GM23338 (cell line): ENCODE measurements at regions not wholly inside any gene's neighbourhood (a gene's known extent, or its start where the extent isn't known, plus 50 kb on each side); places are given as distances from the start of the nearest gene placed in this dataset.
A peak's percentile ranks its signal among the peaks of the same experiment; 100 is the strongest.

Experiments used
- ATAC-seq: fragments of 200-7000 bp; cut with Tn5 transposase; 3 replicates; pipeline ENCODE4 v1.9.1; 2020
- DNase-seq: peaks from one replicate; pipeline ENCODE4 v3.0.0-alpha.2; 2015; ENCODE audit warnings: low spot score
- H2AFZ ChIP-seq: fragments of 200-600 bp; sonication (generic); 2 replicates; pipeline ENCODE4 v1.8.0; 2016; ENCODE audit warnings: antibody characterized with exemption, mild to moderate bottlenecking, moderate library complexity
- H3F3A ChIP-seq: fragments of 200-600 bp; sonication (generic); replicated peaks from 2 replicates; pipeline ENCODE4 v1.8.0; 2017; ENCODE audit warnings: antibody characterized with exemption, mixed run types, low read depth
- H3K27ac ChIP-seq: fragments of 200-600 bp; sonication (generic); 2 replicates; pipeline ENCODE4 v1.6.1; 2016; ENCODE audit warnings: low read depth
- H3K27me3 ChIP-seq: fragments of 200-600 bp; sonication (generic); 2 replicates; pipeline ENCODE4 v1.8.0; 2016; ENCODE audit warnings: mild to moderate bottlenecking, mixed run types, moderate library complexity; ENCODE audit not compliant: insufficient read depth
- H3K36me3 ChIP-seq: fragments of 200-600 bp; sonication (generic); 2 replicates; pipeline ENCODE4 v1.8.0; 2016; ENCODE audit warnings: mild to moderate bottlenecking; ENCODE audit not compliant: insufficient read depth
- H3K4me1 ChIP-seq: fragments of 200-600 bp; sonication (generic); 2 replicates; pipeline ENCODE4 v1.8.0; 2016; ENCODE audit warnings: mild to moderate bottlenecking, moderate library complexity; ENCODE audit not compliant: insufficient read depth
- H3K4me2 ChIP-seq: fragments of 200-600 bp; sonication (generic); 2 replicates; pipeline ENCODE4 v1.7.1; 2017; ENCODE audit warnings: mixed run types
- H3K4me3 ChIP-seq: fragments of 200-600 bp; sonication (generic); 2 replicates; pipeline ENCODE4 v1.6.1; 2016; ENCODE audit warnings: mixed run types
- H3K79me2 ChIP-seq: fragments of 200-600 bp; sonication (generic); replicated peaks from 2 replicates; pipeline ENCODE4 v1.8.0; 2017; ENCODE audit warnings: mild to moderate bottlenecking; ENCODE audit not compliant: insufficient read depth
- H3K9me2 ChIP-seq: fragments of 200-600 bp; sonication (generic); 2 replicates; pipeline ENCODE4 v1.8.0; 2017; ENCODE audit not compliant: insufficient read depth
- H4K20me1 ChIP-seq: fragments of 200-600 bp; sonication (generic); replicated peaks from 2 replicates; pipeline ENCODE4 v1.8.0; 2017; ENCODE audit warnings: mild to moderate bottlenecking; ENCODE audit not compliant: insufficient read depth
- H3K27ac Mint-ChIP-seq: 2 replicates; pipeline ENCODE4 v1.8.0; 2020; ENCODE audit warnings: inconsistent platforms, mild to moderate bottlenecking, moderate library complexity, mixed read lengths
- H3K27me3 Mint-ChIP-seq: 3 replicates; pipeline ENCODE4 v1.8.0; 2022; ENCODE audit warnings: low read depth, mild to moderate bottlenecking, moderate library complexity, mixed read lengths, inconsistent platforms; ENCODE audit not compliant: insufficient read depth, poor library complexity
- H3K36me3 Mint-ChIP-seq: 3 replicates; pipeline ENCODE4 v1.8.0; 2021; ENCODE audit warnings: low read depth, mild to moderate bottlenecking, inconsistent platforms, moderate library complexity, mixed read lengths
- H3K4me1 Mint-ChIP-seq: 3 replicates; pipeline ENCODE4 v1.8.0; 2020; ENCODE audit warnings: mild to moderate bottlenecking, inconsistent platforms, mixed read lengths
- H3K4me3 Mint-ChIP-seq: 3 replicates; pipeline ENCODE4 v1.8.0; 2021; ENCODE audit warnings: moderate library complexity, mild to moderate bottlenecking, inconsistent platforms, mixed read lengths
- H3K9me3 Mint-ChIP-seq: 3 replicates; pipeline ENCODE4 v1.8.0; 2020; ENCODE audit warnings: moderate library complexity, mild to moderate bottlenecking, inconsistent platforms, mixed read lengths
- EZH2phosphoT487 ChIP-seq: fragments of 200-600 bp; sonication (generic); IDR thresholded peaks from one replicate; pipeline ENCODE4 v1.8.1; 2018; ENCODE audit warnings: antibody characterized with exemption; ENCODE audit not compliant: unreplicated experiment
- JUNB ChIP-seq: IDR thresholded peaks from one replicate; pipeline ENCODE4 v1.6.1; 2016; ENCODE audit warnings: antibody characterized with exemption; ENCODE audit not compliant: unreplicated experiment
- ZNF114 ChIP-seq: fragments of 250-450 bp; sonication (Bioruptor Pico); IDR thresholded peaks from 2 replicates; pipeline ENCODE4 v1.5.0; 2020; ENCODE audit warnings: mild to moderate bottlenecking, moderate library complexity
- TF ChIP-seq, protein P1 (sequence below), 2 experiments: fragments of 200-600 bp in 1 of 2; sonication (generic) in 1 of 2; conservative IDR thresholded peaks; 2 replicates each; pipeline versions ENCODE4 v1.5.1 to v1.6.1; 2016 to 2017; ENCODE audit warnings: antibody characterized with exemption in 2 of 2, low read depth in 2 of 2, mild to moderate bottlenecking in 2 of 2, moderate library complexity in 1 of 2

DNA sequence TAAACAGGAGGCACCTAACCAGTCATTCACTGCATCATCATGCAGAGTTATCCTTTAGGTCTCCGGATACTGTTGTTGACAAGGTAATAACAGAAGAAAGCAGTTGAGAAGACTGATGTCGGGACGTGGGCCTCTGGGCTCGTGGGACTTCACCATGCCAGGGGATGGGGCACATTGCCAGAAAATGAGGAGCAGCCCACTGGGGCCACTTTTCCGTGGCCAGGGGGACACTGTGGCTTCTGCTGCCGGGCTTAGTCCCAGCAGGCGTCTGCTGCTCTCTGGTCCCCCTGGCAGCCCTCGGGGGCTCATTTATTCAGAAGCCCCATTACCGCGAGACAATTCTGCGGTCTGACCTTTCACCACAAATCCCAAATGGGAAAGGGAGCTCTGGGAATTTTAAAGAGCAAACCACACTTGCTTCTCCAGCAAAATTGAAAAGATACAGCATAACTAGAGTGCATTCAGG lies 201.2 kb downstream of the DAD1 start:
- Mint-ChIP-seq H3K27me3 (peaks cover 2% of the 10 kb centered on the region), H3K4me1 (no peaks in the 10 kb centered on the region; the same call in 2 of the 3 replicates), H3K9me3 (no peaks in the 10 kb centered on the region), H3K27ac (0 out of 2 replicates have a peak overlapping the region, but pooled peaks have one; percentile 14), H3K36me3 (no peaks in the 10 kb centered on the region), H3K4me3 (no peak overlapping the region)
- Histone ChIP-seq H3K27me3 (no peaks in the 10 kb centered on the region), H3K9me2 (no peaks in the 10 kb centered on the region), H3K79me2 (no peaks in the 10 kb centered on the region), H3K4me3 (no peak overlapping the region), H3K36me3 (no peaks in the 10 kb centered on the region), H3K4me1 (no peaks in the 10 kb centered on the region), H3K27ac (no peak overlapping the region), H4K20me1 (no peaks in the 10 kb centered on the region), H3K4me2 (no peak overlapping the region), H3F3A (no peaks in the 10 kb centered on the region), H2AFZ (peak overlapping the region; percentile 34)
- DNase-seq (peak; percentile 17), ATAC-seq (peak; percentile 17; the same call in 2 of the 3 replicates)
- TF ChIP-seq, protein P1, sequence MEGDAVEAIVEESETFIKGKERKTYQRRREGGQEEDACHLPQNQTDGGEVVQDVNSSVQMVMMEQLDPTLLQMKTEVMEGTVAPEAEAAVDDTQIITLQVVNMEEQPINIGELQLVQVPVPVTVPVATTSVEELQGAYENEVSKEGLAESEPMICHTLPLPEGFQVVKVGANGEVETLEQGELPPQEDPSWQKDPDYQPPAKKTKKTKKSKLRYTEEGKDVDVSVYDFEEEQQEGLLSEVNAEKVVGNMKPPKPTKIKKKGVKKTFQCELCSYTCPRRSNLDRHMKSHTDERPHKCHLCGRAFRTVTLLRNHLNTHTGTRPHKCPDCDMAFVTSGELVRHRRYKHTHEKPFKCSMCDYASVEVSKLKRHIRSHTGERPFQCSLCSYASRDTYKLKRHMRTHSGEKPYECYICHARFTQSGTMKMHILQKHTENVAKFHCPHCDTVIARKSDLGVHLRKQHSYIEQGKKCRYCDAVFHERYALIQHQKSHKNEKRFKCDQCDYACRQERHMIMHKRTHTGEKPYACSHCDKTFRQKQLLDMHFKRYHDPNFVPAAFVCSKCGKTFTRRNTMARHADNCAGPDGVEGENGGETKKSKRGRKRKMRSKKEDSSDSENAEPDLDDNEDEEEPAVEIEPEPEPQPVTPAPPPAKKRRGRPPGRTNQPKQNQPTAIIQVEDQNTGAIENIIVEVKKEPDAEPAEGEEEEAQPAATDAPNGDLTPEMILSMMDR (conservative IDR thresholded peaks at IDR 0.05; ENCODE audit: low read depth in 2 of 2) = no peak
- no peak for TF ChIP-seq JUNB
- TF ChIP-seq EZH2phosphoT487 = no peak

DNA sequence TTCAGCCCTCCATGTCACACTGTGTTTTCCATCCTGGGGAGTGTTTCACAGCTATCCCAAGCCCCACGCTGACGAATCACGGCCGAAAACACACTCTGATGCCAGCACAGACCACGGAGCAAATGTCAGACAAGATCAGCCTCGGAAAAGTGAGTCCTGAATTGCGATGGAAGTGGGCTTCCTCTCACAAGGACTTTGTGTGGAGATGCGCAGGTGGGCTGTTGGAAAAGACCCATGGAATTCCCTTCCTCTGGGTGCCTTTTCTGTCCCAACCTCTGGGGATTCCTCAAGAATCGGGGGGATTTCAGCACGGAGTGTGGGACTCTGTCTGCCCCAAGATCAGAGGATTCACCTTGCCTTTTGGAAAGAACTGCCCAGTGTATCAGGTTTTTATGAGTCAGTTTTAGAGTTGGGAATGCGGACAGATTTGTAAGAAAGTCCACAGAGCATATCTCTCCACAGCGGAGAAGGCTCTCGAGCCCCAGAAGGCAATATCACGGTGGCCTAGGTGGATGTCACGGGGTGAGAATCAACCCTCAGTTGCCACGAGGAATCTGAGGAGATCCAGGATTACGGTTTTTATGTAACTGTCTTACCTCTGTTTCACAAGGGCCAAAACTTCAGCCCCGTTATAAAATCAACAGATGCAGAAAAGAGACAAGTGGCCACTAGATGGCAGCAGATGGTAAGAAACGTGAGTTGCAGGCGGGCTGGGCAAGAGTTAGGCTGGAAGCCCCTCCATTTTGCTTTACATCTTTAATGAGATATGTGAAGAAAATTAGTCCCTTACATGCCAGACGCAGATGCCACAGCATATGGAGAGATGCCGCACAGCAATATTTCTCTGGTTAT lies 201.9 kb downstream of the DAD1 start:
- Histone ChIP-seq H3K36me3 (no peaks in the 10 kb centered on the region), H3K4me2 (no peak overlapping the region), H3K4me1 (no peaks in the 10 kb centered on the region), H4K20me1 (no peaks in the 10 kb centered on the region), H3F3A (no peaks in the 10 kb centered on the region), H3K79me2 (no peaks in the 10 kb centered on the region), H3K27me3 (no peaks in the 10 kb centered on the region), H3K27ac (no peak overlapping the region), H3K4me3 (no peak overlapping the region), H2AFZ (peak overlapping the region; percentile 81), H3K9me2 (no peaks in the 10 kb centered on the region)
- ATAC-seq = peak; percentile 78
- no peak overlapping the region for H3K27ac Mint-ChIP-seq
- no peaks in the 10 kb centered on the region for H3K36me3 Mint-ChIP-seq
- peaks cover under 1% of the 10 kb centered on the region for H3K4me1 Mint-ChIP-seq
- TF ChIP-seq ZNF114 (CRISPR knock-in tag) = no peak
- TF ChIP-seq, protein P1 (conservative IDR thresholded peaks at IDR 0.05; ENCODE audit: low read depth in 2 of 2) = peak; percentile 88 to 92
- peak; percentile 93 for DNase-seq
- peaks cover 2% of the 10 kb centered on the region for H3K27me3 Mint-ChIP-seq
- no peaks in the 10 kb centered on the region for H3K9me3 Mint-ChIP-seq
- H3K4me3 Mint-ChIP-seq = no peak overlapping the region
